HG02588 (cell line): ENCODE measurements at regions not wholly inside any gene's neighbourhood (a gene's known extent, or its start where the extent isn't known, plus 50 kb on each side); places are given as distances from the start of the nearest gene placed in this dataset.
"Not testable (repeated sequence)": the region's sequence is repeated elsewhere in the genome, so short reads cannot be mapped to it uniquely, and the experiment has no call there.

ENCODE experiments used
- ATAC-seq: cut with Tn5 transposase; IDR thresholded peaks from one replicate; pipeline ENCODE4 v1.9.1; 2021; ENCODE audit warnings: mild to moderate bottlenecking, moderate library complexity; ENCODE audit not compliant: unreplicated experiment

DNA sequence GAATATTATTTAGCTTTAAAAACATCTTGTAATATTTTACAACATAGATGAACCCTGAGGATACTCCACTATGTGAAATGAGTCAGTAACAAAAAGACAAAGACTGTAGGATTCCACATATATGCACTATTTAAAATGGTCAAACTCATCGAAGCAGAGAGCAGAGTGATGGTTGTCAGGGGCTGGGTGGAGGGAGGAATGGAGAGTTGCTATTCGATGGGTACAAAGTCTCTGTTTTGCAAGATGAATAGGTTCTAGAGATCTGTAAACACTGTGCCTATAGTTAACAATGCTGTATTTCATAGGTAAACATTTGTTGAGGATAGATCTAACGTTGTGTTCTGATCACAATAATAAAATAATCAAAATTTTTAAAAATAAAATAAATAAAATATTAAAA lies 1675.9 kb upstream of the CELF4 start:
- ATAC-seq = no peak

DNA sequence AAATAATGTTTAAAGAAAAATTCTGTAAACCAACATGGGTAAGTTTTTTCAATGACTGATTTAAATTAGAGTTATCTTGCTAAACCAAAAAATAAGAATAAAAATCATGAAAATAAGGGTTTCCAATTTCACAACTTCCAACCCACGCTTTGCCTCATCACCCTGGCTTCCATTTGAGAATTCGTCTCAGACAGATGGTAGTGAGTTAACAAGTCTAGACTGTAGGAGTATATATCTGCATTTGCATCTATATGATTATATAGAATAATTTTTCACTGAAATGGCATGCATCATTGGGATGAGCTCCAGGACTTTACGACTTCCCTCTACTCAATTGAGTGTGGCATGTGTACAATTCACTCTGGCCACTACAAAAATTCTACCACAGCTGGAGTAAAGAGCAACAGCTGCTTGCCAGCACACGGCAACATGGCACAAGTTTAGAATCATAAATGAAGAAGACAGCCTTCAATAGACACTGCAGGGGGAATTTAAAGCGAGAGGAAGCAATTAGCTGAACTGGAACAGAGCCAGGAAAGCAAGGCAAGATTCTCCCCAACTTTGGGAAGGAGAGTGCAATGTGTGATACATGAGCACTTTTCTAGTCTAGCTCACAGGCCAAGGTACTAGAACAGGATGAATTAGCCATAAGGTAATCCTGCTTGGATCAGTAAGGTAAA lies 1673.5 kb upstream of the CELF4 start:
- no peak for ATAC-seq

DNA sequence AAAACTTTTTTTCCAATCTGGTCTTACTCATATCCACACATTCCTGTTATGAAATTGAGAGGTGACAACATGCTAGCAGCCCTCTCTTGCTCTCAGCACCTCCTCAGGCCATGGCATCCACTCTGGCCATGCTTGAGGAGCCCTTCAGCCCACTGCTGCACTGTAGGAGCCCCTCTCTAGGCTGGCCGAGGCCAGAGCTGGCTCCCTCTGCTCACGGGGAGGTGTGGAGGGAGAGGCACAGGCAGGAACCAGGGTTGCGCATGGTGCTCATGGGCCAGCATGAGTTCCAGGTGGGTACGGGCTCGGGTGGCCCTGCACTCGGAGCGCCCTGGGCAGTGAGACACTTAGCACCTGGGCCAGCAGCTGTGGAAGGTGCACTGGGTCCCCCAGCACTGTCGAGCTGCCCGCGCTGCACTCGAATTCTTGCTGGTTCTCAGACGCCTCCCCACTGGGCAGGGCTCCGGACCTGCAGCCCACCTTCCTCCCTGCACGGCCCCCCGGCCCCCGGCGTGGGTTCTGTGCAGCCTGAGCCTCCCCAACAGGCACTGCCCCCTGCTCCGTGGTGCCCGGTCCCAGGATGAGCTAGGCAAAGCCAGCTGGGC lies 1669.6 kb upstream of the CELF4 start:
- ATAC-seq = no peak

DNA sequence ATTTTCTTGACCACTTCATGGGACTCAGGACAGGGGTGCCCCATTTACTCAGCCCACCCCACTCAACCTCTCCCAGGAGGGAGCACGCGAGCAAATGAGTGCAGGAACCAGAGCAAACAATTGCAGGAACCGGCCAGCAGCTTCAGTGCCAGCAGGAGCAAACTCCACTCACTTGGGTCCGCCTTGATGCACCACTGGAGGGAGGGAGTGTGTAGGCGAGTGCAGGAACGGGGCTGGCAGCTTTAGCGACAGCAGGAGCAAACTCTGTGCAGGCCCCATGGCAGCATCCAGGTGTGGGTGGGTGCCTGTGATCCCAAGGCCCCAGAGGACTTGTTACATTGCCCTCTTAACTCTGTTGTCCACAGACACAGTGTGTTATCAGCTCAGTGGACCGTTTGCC lies 1667.3 kb upstream of the CELF4 start:
- ATAC-seq = no peak

DNA sequence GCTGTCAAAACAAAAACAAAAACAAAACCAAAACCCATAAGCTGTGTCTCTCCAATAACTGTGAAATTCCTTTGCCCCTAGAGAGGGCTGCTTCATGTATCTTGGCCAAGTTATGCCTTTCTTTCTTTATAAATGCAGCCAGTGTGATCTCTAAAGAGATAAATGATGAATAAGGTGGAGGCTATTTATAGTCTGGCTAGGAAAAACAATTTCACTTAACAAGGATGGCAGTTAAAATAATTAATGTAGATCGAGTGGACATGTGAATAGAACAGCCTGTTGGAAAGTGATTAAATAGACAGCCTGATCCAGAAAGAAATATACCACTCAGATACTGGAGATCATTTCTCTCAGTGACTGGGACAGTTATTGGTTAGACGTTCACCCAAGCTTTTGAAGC lies 1666.9 kb upstream of the CELF4 start:
- ATAC-seq = no peak

DNA sequence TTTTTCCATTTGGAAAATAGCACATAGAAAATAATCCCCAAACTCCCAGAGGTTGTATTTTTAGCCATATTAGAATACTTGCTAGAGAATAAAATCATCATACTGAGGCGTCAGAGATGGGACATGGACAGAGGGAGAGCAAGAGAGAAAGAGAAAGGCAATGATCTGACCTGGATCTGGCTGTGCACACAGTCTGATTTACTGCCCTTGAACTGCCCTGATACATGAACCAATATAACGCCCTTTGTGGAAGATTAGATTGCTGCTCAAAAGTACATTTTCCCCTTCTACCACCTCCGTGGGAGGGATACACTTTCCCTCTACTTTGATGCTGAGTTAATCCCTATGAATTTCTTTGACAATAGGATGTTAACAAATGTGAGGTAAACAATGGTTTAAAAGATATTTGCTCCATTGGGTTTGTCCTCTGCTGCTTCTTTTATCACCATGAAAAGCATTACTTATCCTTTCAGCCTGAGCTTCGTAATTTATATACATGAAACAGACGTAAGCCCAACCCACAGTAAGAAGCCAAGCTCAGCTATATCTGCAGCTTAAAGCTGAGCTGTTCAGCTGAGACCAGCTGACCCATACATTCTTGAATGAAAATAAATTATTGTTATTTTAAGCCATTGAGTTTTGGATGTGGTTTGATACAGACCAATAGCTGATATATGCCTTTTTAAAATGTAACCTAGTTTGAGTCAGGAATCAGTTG lies 1664.6 kb upstream of the CELF4 start:
- ATAC-seq = no peak

DNA sequence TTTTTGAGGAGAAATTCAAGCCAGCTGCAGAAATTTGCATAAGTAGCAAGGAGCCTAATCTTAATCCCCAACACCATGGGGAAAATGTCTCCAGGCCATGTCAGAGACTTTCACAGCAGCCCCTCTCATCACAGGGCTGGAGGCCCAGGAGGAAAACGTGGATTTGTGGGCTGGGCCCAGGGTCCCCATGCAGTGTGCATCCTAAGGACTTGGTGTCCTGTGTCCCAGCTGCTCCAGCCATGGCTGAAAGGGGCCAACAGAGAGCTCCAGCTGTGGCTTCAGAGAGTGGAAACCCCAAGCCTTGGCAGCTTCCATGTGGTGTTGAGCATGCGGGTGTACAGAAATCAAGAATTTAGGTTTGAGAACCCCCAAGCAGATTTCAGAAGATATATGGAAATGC lies 1662.2 kb upstream of the CELF4 start:
- not testable (repeated sequence) for ATAC-seq

DNA sequence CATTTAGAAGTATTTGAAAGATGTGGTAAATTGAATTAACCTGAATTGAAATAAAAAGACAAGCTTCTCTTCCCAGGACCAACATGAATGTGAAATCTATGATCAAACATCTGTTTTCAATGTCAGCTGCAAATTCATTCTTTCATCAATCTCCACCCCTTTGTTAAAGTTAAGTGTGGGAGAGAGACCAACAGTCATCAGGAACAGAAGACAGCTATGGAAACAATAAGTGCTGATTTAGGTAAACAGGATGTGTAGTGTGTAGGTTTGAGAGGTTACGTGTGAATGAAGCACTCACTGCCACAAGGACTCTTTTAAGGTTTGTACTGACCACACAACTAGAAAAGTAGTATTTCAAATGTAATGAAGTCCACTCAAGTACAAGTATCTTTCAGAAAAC lies 1659.8 kb upstream of the CELF4 start:
- ATAC-seq = no peak

DNA sequence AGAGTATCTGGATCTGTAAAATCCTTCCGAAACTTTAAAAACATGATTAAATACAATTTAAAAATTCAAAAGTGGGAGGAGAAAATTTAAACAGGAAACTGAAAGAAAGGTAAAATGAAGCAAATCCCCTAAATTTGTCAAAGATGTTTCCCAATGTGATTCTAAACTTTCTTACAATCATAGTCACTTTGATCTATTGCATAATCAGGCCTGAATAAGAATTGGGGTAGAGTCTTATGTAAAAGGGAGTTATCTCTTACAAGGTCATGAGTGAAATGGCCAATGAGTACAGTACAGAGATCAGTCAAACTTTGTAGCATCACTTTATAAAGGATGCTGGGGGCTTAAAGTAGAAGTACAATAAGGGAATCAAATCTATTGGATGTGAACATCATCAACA lies 1657.7 kb upstream of the CELF4 start:
- ATAC-seq = no peak

DNA sequence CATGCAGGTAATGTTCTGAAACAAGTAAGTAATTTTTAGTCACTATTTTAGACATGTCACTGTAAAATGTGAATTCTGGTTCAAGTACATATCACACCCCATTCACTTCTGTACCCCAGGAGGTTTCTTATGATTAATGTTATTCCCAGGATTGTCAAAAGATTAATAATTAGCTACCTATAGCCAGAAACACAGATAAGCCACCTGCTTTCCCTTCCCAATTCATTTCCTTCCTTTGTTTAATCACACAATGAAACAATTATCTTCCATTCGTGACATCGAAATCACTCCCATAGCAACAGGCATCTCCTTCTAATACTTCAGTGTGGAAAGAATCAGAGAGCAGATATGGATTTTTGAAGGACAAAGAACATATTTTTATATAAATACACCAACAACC lies 1650.3 kb upstream of the CELF4 start:
- ATAC-seq = no peak

DNA sequence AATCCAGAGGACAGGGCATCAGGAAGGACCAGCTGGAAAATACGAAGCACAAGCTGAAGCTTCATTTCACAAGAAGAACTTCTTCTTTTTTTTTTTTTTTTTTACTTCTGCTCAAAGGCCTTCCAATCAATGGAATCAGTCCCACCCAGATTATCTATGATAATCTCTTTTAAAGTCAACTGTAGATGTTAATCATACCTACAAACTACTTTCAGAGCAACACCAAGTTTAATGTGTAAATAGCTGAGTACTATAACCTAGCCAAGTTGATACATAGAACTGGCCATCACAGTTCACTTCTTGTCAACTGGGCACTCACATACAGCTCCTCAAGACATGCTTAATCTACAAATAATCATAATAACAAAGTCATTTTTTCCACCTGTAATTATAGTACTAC lies 1645.9 kb upstream of the CELF4 start:
- ATAC-seq = no peak

DNA sequence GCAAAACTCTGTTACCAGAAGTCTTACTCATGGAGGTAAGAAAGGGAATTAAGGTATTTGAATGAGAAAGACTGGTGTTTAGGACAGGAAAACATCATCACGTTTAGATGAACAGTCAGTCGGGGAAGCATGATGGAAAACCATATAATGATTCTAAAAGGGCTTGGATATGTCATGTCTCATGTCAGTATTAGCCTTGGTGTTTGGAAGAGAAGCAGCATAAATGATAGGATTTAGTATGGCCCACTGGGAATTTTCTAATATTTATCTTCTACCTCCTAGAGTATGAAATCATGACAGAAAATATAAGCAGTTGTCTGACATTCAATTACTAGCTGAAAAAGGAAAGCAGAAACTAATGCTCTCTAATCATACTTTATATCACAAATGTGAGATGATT lies 1643.6 kb upstream of the CELF4 start:
- no peak for ATAC-seq

DNA sequence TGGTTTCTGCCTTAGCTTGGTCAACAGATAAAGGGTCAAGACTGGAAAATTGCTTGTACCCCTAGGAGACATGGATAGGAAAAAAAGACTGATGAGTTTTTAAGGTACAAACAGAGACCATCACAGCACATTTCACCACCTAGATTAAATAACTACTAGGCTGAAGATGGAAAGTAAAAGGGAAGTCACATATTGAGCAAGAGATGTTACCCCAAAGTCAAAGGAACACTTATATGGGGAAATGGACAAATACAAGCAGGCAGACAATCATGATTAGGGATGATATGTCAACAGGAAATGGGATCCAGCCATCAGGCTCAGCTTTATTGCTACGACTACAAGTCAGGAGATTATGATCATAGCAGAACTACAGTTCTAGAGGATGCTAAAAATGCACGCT lies 1643.1 kb upstream of the CELF4 start:
- no peak for ATAC-seq

DNA sequence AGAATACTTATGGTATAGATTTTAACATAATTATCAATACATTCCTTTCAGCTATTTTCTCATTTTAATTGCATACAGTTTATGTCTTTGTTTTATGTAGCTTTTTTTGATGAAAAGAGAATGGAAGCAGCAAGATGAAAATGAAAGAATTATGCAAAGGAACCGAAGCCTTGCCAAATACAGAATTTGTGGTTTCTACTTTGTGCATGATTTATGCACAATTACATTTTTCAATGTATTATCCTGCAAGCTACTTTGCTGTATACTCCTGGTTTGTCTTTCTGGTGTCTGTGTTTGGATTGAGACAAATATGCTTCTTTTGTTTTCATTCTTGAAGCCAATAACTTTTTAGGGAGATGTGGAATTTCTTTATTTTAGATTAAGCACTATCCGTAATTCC lies 1642.6 kb upstream of the CELF4 start:
- ATAC-seq = no peak

DNA sequence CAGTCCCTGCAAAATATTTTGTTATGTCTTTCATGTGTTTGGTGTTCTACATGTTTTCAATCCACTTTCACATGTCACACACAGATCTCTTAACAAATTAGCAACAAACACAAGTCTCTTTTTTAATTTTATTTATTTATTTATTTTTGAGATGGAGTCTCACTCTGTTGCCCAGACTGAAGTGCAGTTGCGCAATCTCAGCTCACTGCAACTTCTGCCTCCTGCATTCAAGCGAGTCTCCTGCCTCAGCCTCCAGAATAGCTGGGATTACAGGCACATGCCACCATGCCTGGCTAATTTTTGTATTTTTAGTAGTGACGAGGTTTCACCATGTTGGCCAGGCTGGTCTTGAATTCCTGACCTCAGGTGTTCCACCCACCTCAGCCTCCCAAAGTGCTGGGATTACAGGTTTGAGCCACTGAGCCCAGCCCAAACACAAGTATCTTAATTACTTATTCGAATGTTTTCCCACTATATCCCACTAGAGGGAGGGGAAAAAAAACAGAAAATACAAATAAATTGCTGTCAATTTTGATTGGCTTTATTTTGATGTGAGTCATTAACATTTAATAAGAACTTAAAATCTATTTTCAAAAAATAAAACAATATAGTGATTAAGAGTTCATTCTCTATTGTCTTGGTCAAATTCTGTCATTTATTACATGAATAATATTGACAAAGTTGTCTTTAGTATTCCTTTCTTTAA lies 1641.0 kb upstream of the CELF4 start:
- ATAC-seq = not testable (repeated sequence)

DNA sequence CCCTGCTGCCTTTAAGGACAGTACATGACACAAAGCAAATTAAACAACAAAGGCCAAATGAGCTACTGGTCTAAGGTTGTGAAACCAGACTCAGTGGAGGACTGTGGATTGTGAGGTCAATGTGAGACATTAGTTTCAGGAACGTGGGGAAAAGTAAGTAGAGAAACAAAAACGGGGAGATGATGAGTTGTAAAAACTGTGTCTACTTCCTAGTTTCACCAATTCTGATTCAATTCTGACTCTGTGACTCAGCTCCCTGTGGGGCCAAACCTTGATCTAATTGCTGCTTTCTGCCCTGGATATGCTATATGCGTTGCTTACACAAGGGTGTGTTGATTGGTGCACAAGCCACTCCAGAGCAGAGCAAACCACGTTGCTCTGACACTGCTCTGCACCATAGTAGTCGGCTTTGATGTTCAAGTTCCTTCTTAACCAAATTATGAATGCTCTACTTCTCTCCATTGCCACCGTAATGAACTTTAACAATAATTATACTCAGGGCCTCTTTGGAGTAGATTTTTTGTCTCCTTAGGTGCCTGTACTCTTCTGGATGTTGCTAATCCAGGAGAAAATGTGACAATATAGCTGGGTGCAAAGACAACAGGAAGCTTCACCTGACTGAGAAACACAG lies 1640.1 kb upstream of the CELF4 start:
- no peak for ATAC-seq

DNA sequence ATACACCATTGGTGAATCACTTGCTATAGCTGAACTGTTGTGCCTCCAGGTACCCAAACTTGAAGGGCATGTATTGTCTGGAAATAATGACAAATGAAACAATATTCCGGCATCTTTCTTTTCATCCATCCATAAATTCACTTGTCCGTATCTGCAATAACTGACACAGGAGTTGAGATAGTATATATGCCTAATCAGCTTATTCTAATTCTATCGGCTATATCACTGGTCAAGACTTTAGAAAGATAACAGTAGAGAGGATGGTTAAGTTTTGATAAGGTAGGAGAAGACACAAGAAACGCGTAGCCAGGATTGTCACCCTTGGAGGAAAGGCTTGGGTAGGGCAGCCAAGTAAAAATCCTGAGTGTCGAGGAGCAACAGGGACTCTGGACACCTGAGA lies 1634.6 kb upstream of the CELF4 start:
- no peak for ATAC-seq

DNA sequence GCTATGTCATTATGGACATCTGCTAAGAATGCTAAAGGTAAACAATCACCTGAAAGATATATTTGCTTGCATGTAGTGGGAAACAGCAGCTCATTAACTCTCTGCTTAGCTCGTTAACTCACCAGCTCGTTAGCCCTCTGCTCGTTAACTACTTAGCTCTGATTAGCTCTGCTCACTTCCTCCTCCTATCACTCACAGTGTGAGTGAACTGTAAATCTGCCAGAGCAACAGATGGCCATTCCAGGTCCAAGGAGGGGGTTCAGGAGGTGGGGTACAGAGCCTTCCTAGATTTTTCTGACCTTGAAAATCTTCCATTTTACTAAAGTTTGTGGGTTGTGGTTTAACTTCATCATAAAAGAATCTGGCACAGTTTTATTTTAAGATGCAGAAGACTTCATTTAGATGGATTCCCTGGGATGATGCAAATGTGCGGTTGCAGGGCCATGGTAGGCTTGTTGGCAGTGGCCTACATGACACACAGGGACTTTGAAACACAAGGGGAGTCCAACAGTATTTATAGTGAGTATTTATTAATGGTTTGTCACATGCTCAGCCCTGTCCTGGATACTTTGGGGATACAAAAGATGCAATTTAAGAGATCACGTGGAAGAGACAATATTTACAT lies 1633.7 kb upstream of the CELF4 start:
- ATAC-seq = no peak

DNA sequence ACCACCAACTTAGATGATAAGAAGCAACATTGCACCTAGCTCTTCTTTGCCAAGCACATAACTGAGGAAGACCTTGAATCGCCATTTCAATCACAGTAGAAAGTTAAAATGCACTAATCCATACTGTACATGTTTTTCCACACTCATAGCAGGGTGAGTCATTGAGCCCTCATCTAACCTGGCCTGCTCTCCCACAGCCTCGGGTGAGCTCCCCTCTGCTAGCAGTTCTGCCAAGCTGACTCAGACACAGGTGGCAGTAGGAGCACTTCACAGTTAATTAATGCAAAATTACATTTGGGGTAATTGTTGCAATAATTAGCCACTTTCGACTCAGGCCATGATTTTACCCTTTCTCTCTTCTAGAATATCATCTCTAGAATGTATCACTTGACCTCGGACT lies 1632.8 kb upstream of the CELF4 start:
- no peak for ATAC-seq

DNA sequence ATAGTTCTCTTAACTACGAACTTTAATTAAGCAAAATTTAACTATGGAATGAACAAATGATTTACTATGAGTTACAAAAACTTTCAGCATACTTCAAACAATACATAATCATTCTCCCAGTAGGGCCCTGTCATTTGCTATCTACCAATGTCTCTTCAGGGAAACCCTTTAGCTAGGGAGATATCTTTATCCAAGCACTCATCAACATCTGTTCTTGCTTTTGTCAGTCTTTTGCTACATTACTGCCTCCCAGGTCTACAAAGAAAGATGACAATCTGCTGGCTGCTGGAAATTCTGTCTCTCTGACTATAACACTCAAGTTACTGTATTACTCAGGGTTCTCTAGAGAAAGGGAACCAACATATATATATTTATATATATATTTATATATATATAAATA lies 1626.3 kb upstream of the CELF4 start:
- ATAC-seq = no peak

DNA sequence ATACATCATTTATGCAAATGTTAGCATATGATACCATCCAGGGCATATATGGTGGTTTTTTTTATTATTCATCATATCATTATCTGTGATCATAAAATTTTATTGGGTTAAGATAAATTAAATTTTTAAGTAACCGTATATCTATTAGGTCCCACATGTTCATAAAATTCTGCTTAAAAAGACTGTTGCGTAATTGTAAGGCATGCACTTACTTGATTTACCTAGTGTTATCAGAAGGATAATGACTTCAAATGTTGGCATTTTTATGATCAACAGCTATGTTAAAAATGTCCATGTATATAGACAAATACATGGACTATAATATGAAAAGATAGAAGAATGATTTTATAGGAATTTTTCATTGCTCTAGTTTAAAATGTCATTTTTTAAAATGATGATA lies 1625.5 kb upstream of the CELF4 start:
- ATAC-seq = no peak
